HG03025 (cell line): ENCODE measurements at regions not wholly inside any gene's neighbourhood (a gene's known extent, or its start where the extent isn't known, plus 50 kb on each side); places are given as distances from the start of the nearest gene placed in this dataset.

ENCODE experiments used
- ATAC-seq: cut with Tn5 transposase; IDR thresholded peaks from one replicate; pipeline ENCODE4 v1.9.1; 2021; ENCODE audit warnings: mild to moderate bottlenecking, moderate library complexity; ENCODE audit not compliant: unreplicated experiment, low FRiP score

DNA sequence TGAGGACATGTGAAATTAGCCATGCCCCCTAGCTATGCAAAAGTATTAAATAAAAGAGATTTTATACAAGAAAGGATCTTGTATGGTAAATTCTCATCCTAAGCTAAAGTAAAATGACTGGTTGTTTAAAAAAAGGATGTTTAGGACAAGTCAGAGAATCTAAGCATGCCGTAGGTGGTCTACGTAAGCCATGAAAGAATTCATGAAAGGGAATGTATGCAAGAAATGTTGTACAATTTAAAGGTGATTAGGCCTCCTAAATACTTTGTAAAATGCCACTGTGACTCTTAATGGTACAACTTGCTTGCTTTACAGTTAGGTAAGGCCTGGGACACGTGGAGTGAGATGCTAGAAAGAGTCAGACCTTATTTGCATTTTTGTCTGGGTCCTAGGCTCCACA is 209.0 kb downstream of the EFHB start:
- ATAC-seq = no peak

DNA sequence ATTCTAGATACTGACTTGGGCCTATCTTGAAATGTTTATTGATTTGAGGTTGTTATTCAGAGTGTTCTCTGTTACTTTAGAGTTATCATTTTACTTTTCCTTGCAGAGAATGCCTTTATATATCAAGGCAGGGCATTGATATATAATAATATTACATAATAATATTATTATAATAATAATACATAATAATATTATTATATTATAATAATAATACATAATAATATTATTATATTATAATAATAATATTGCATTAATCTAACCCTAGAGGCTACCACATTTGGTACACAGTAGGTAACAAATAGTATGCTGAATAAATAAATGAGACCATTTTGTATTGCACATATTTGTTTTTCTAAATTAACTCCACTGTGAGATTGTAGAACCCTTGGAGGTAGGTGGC is 216.3 kb downstream of the EFHB start:
- ATAC-seq = no peak

DNA sequence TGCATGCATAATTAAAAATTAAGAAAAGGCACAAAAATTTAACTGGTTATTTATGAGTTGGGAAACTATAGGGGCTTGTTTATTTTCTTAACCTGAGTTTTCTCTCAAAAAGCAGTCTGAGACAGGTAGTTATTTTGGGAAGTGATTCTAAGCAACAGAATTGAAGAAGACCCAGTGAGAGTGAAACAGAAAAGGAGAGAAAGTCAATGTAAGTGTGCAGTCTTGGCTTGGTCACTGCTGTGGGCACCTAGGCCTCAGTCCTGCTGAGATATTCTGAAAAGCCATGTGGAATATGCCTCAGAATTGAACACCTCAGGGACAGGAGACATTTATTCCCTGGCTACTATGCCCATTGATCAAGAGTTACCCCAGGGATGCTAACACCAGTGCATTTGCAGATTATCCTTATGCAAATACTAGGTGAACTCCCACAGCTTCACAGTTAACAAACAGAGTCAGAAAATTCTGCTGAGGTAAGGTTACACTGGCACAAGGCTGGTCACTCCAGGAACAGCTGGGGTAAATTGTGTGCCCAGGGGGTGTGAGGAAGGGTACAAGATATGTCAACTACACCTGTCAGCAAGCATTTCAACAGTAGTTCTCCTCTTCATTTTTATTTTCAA is 222.7 kb downstream of the EFHB start:
- ATAC-seq = peak; percentile 89

- ATAC-seq = no peak
Measured at GRCh38 chr3:19702416-19703078, 231.5 kb downstream of the EFHB start.

DNA sequence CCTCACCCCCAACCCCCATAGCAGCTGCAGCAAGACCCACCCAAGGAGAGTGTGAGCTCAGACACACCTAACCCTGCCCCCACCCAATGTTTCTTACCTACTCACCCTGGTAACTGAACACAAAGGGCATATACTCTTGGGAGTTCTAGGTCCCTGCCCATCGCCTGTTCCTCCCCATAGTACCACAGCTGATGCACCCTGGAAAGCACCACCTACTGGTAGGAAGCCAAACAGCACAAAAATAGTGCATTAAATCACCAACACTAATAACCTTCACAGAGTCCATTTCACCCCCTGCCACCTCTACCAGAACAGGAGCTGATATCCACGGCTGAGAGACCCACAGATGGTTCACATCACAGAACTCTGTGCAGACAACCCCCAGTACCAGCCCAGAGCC is 245.2 kb downstream of the EFHB start:
- no peak for ATAC-seq

DNA sequence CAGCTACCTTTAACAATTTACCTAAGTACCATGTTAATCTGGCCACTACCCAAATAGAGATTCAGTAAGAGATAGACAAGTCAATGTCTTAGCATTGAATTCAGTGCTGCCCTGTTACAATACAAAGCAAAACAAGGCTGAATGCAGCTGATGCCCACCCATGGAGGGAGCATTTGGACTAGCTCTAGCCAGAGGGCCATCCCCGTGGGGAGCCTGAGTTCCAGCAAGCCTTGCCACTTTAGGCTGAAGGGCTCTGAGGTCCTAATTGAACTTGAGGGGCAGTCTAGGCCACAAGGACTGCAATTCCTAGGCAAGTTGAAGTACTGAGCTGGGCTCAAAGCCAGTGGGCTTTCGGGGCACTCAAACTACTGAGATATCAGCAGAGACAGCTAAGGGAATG is 265.9 kb downstream of the EFHB start:
- no peak for ATAC-seq

DNA sequence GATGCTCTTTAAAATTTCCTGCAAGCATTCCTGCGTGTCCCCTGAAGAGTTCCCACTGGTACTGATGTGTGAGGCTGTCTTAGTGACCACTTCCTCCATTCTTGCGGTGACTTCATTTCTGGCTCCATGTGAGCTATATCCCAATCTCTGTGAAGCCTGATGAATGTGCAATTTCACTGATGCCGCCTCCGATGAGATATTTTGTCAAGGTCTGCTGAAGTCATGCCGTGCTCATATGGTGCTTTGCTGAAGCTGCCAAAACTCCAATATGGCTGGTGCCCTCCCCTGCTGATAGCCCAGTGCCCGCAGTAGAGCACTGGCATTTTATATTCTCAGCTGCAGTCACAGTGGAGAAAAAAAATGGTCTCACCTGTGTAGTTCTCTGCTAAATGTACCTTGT is 271.5 kb downstream of the EFHB start:
- no peak for ATAC-seq

DNA sequence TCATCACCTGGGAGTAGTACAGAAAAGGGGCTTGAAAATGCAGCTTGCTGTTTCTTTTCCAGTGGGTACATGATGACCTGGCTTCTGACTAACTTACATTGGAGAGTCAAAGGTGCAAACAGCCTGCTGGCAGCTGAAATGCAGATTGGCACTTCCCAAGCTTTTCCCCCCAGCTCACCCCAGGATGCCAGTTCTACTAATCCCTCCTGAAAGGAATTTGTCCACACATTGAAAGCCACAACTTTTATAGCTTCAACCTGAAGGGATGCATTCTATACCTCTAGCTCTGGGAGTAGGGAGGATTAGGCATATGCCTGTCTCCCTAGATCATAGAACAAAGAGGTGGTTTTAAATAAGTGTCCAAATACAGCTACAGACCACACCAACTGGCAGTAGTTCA is 281.7 kb downstream of the EFHB start:
- ATAC-seq = no peak

DNA sequence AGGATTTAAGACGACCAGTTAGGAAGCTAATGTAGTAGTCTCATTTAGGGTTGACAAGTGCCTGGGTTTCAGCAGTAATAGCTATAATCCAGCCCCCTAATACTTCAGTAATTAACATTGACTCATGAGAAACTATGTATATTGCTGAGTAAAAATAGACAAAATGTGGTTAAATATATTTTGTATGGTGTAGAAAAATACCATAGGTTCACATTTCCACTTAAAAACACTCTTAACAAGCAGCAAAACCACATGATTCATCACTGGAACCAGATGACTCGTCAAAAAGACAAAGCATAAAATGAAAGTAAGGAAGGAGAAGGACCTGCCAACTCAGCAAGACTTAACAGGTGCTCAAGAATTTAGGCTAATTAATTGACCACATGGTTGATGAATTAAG is 288.9 kb downstream of the EFHB start:
- ATAC-seq = no peak

DNA sequence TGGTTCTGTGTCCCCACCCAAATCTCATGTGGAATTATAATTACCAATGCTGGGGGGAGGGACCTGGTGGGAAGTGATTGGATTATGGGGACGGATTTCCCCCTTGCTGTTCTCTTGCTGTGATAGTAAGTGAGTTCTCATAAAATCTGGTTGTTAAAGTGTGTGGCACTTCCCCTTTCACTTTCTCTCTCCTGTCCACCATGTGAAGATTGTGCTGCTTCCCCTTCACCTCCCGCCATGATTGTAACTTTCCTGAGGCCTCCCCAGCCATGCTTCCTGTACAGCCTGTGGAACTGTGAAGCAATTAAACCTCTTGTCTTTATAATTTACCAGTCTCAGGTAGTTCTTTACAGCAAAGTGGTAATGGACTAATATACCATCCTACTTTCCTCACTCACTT is 289.6 kb downstream of the EFHB start:
- ATAC-seq = peak; percentile 69

DNA sequence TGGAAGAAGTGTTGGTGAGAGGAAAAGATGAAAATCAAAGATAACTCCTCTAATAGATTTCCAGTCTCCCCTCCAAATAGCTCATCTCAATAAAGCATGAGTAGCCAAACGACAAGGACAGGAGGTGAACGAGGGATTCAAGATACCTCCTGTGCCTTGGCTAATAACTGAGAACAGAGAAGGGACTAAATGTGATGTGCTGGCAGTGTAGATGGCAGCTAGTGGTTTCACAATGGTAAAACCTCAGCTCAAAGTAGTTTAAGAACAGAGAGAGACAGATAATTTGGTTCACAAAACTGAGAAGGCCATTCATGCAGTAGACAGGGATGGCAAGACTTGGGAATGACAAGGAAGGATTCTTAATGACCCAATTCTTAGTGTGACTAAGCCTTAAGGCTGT is 292.6 kb downstream of the EFHB start:
- no peak for ATAC-seq

DNA sequence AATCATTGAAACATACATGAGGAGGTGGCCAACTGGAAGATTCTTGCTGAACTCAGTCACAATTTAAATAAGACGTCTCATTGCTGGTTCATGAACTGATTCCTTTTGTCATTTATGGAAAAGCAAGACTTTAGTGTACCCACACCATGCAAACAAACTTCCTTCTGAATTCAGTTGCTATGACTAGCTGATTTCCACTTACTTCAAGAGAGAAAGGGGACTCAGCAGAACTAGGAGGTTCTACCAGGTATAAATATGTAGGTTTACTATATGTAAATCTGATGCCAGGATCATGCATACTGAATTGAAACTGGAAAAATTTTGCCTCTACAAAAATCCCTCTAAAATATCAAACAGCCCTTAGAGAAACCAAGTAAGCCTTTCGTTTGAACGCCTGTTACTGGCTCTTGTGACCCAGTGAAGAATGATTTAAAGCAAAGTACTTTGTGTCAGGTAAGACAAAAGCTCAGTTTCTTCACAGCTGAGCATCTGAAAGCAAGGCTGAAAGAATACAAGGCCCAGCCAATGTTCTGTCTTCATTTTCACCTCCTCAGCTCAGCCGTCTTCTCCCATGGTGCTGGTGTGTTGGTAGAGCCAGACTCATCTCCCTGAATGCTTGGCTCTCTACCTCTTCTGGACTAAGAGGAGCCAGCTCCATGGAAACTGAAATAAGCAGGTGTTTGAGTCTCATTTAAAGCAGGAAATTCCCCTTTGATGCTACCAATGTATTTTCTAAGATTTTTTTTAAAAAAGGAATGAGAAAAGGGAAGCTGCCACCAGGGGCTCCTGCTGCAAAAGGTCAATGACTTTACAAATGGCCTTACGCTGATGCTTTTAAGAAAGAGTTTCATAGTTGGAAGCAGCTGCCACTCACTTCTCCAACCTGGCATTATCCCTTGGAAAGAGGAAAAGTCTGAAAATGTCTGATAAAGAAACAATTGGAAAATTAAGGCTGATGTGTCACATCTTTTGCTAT is 301.6 kb downstream of the EFHB start:
- no peak for ATAC-seq

DNA sequence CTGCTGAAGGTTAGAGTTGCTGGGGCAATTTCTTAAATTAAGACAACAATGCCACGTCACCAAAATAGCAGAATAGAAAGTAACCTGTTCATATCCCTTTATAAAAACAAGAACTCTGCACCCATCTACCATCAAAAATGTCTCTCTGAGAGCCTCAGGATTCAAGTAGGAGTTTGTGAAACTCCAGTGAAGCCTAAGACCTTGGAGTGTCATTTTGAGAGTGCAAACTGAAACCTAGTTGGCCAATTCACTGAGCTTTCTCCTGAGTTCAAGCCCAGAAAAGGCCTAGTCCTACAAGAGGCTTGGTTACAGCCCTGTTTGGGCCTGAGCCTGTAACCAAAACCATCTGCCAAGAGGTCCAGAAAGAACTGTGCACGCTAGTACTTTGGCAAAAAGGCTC is 335.1 kb downstream of the EFHB start:
- peak; percentile 86 for ATAC-seq

DNA sequence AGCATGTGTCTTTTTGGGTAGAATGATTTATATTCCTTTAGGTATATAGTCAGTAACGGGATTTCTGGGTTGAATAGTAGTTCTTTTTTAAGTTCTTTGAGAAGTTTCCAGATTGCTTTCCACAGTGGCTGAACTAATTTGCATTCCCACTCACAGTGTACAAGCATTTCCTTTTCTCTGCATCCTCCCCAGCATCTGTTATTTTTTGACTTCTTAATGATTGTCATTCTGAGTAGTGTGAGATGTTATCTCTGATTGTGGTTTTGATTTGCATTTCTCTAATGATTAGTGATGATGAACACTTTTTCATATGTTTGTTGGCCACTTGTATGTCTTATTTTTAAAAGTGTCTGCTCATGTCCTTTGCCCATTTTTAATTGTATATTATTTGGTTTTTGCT is 337.6 kb downstream of the EFHB start:
- ATAC-seq = peak; percentile 63

DNA sequence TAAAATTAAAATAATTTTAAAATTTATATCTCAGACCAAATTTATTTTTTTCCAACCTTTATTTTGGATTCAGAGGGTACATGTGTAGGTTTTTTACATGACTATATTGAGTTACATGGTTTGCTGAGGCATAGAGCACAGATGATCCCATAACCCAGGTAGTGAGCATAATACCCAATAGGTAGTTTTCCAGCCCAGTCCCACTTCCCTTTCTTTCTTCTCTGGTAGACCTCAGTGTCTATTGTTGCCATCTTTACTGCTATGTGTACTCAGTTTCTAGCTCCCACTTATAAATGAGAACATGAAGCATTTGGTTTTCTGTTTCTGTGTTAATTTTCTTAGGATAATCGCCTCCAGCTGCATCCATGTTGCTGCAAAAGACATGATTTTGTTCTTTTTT is 338.1 kb downstream of the EFHB start:
- no peak for ATAC-seq
